Stomach (tissue), 8 donors: ENCODE measurements at regions not wholly inside any gene's neighbourhood (a gene's known extent, or its start where the extent isn't known, plus 50 kb on each side); places are given as distances from the start of the nearest gene placed in this dataset.

Experiments used
- DNase-seq, 2 donors: peaks; one replicate each; pipeline versions ENCODE4 v3.0.0 to v3.0.0-alpha.2; 2013 to 2019
- H3K27ac ChIP-seq, 5 donors: fragments of 200-600 bp in 4 of 5; sonication (generic) in 4 of 5; one replicate each; pipeline ENCODE4 v1.5.1; 2013 to 2019; ENCODE audit warnings: mild to moderate bottlenecking in 1 of 5, moderate library complexity in 1 of 5
- H3K27me3 ChIP-seq, 3 donors: fragments of 200-600 bp; sonication (generic); one replicate each; pipeline ENCODE4 v1.5.1; 2017 to 2019; ENCODE audit warnings: mixed run types in 1 of 3
- H3K36me3 ChIP-seq, 4 donors: fragments of 200-600 bp; sonication (generic); 1 replicate in 3 of 4; 2 replicates in 1 of 4; pipeline ENCODE4 v1.5.1; 2016 to 2019
- H3K4me1 ChIP-seq, 4 donors: fragments of 200-600 bp; sonication (generic); one replicate each; pipeline ENCODE4 v1.5.1; 2016 to 2019
- H3K4me3 ChIP-seq, 4 donors: fragments of 200-600 bp; sonication (generic) in 3 of 4; one replicate each; pipeline ENCODE4 v1.5.1; 2016 to 2019; ENCODE audit warnings: mild to moderate bottlenecking in 1 of 4
- H3K9me3 ChIP-seq, 4 donors: fragments of 200-600 bp; sonication (generic); one replicate each; pipeline ENCODE4 v1.5.1; 2016 to 2019
- EP300 ChIP-seq: sonication (generic); formaldehyde crosslinking; IDR thresholded peaks from one replicate; pipeline ENCODE4 v1.6.1; 2017; ENCODE audit warnings: antibody characterized with exemption
- POLR2A ChIP-seq, 4 donors: fragments of 450-650 bp; IDR thresholded peaks; one replicate each; pipeline ENCODE4 v1.6.1; 2016; ENCODE audit warnings: antibody characterized with exemption in 4 of 4, control low read depth in 2 of 4, mild to moderate bottlenecking in 1 of 4, moderate library complexity in 1 of 4
- POLR2AphosphoS5 ChIP-seq, 3 donors: sonication (generic); formaldehyde crosslinking; IDR thresholded peaks; one replicate each; pipeline ENCODE4 v1.6.1; 2016; ENCODE audit warnings: antibody characterized with exemption in 3 of 3
- WGBS, 5 donors: extraction: QIAGEN DNeasy Blood & Tissue Kit in 3 of 5; methylation state at CpG; one replicate each; pipeline versions ENCODE4 v1.1.5 to v1.1.7; 2013 to 2018; 5-methylcytosine and 5-hydroxymethylcytosine counted together
- intact Hi-C: fragments of 100-400 bp; cut with DNase I; formaldehyde crosslinking; loops from one replicate; pipeline ENCODE4 v1.15.1; 2023; ENCODE audit warnings: low total_unique reads
- TF ChIP-seq, protein P1 (sequence below), 7 experiments: fragments of 450-650 bp in 4 of 7; fragments of 200-600 bp in 3 of 7; sonication (generic) in 3 of 7; IDR thresholded peaks; one replicate each; pipeline ENCODE4 v1.5.1; 2016 to 2019; ENCODE audit warnings: antibody characterized with exemption in 7 of 7, control low read depth in 2 of 7, mild to moderate bottlenecking in 1 of 7
- donor health status: healthy with polysubstance abuse.
- donor health status: Bipolar disorder and iron deficiency.
- donor health status: healthy.

DNA sequence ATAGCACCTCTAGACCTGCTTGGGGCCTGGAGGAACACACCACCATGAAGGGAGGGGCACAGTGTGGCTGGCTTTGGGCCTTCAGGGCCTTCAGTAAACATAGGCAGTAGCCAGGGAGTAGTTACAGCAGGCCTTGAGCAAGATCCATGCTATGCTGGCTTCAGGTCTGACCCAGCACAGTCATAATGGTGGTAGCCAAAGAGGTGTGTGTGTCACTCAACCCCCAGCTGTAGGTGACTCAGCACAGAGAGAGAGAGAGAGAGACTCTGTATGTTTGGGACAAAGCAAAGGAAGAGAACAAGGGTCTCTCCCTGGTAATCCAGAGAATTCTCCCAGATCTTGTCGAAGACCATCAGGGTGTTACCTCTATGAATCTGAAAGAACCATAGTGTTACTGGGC is 250.5 kb upstream of the PKN2 start:
- DNase-seq: no peak
- H3K4me3 ChIP-seq: no peak overlapping the region
- H3K27me3 ChIP-seq: no peaks in the 10 kb centered on the region
- H3K9me3 ChIP-seq: peaks cover 0 to 54% (median 10%) of the 10 kb centered on the region in 4 donors
- no peak overlapping the region for H3K27ac ChIP-seq
- WGBS, 5 donors: 93 to 100% (median 96%) methylated on average over 1 of the region's 1 CpG
- H3K36me3 ChIP-seq: no peaks in the 10 kb centered on the region
- no peaks in the 10 kb centered on the region for H3K4me1 ChIP-seq
- intact Hi-C loops: no loop called here
- TF ChIP-seq POLR2AphosphoS5 (IDR thresholded peaks at IDR 0.05) (no peak), EP300 (no peak), POLR2A (IDR thresholded peaks at IDR 0.05) (no peak)
- TF ChIP-seq, protein P1, sequence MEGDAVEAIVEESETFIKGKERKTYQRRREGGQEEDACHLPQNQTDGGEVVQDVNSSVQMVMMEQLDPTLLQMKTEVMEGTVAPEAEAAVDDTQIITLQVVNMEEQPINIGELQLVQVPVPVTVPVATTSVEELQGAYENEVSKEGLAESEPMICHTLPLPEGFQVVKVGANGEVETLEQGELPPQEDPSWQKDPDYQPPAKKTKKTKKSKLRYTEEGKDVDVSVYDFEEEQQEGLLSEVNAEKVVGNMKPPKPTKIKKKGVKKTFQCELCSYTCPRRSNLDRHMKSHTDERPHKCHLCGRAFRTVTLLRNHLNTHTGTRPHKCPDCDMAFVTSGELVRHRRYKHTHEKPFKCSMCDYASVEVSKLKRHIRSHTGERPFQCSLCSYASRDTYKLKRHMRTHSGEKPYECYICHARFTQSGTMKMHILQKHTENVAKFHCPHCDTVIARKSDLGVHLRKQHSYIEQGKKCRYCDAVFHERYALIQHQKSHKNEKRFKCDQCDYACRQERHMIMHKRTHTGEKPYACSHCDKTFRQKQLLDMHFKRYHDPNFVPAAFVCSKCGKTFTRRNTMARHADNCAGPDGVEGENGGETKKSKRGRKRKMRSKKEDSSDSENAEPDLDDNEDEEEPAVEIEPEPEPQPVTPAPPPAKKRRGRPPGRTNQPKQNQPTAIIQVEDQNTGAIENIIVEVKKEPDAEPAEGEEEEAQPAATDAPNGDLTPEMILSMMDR (IDR thresholded peaks at IDR 0.05): no peak

DNA sequence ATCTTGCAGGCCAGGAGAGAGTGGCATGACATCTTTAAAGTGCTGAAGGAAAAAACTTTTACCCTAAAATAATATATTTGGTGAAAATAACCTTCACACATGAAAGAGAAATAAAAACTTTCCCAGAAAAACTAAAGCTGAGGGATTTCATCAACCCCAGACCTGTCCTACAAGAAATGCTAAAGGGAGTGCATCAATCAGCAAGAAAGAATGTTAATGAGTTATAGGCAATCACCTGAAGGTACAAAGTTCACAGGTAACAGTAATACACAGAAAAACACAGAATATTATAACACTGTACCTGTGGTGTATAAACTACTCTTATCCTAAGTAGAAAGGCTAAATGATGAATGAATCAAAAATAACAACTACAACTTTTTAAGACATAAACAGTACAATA is 249.2 kb upstream of the PKN2 start:
- no peak for TF ChIP-seq EP300
- TF ChIP-seq POLR2A (IDR thresholded peaks at IDR 0.05): no peak
- TF ChIP-seq POLR2AphosphoS5 (IDR thresholded peaks at IDR 0.05): no peak
- TF ChIP-seq, protein P1 (IDR thresholded peaks at IDR 0.05): no peak

DNA sequence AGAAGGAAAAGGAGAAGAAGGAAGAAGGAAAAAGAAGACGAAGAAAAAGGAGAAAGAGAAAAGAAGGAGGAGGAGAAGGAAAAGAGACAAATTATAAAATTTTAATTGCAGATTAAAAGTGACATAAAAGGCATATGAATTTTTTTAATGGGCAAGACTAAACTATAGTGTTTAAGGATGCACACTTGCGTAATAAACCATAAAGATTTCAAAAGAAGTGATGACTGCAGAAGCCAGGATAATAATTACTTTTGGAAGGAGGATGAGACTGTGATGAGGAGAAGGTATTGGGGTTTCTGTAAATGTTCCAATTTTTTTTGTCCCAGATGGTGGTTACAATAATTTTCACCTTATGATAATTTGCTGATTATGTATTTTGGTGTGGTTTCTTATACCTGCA is 243.1 kb upstream of the PKN2 start:
- no peak for DNase-seq
- Histone ChIP-seq H3K36me3 (no peaks in the 10 kb centered on the region), H3K9me3 (peaks cover 0 to 20% (median 3%) of the 10 kb centered on the region in 4 donors), H3K4me3 (no peak overlapping the region), H3K27ac (no peak overlapping the region), H3K27me3 (no peaks in the 10 kb centered on the region), H3K4me1 (no peaks in the 10 kb centered on the region)
- no peak for TF ChIP-seq POLR2A (IDR thresholded peaks at IDR 0.05)
- TF ChIP-seq EP300: no peak
- TF ChIP-seq, protein P1 (IDR thresholded peaks at IDR 0.05): no peak
- TF ChIP-seq POLR2AphosphoS5 (IDR thresholded peaks at IDR 0.05): no peak
- WGBS, 5 donors: 79 to 95% (median 94%) methylated on average over 2 of the region's 2 CpGs
- intact Hi-C loops: no loop called here

More for the DNA sequence above, 249.2 kb upstream of the PKN2 start:
- H3K4me1 ChIP-seq: no peaks in the 10 kb centered on the region
- peaks cover 0 to 55% (median 10%) of the 10 kb centered on the region in 4 donors for H3K9me3 ChIP-seq
- DNase-seq: no peak
- intact Hi-C loops: no loop called here
- no peak overlapping the region for H3K27ac ChIP-seq
- no peaks in the 10 kb centered on the region for H3K27me3 ChIP-seq
- no peak overlapping the region for H3K4me3 ChIP-seq
- no peaks in the 10 kb centered on the region for H3K36me3 ChIP-seq

DNA sequence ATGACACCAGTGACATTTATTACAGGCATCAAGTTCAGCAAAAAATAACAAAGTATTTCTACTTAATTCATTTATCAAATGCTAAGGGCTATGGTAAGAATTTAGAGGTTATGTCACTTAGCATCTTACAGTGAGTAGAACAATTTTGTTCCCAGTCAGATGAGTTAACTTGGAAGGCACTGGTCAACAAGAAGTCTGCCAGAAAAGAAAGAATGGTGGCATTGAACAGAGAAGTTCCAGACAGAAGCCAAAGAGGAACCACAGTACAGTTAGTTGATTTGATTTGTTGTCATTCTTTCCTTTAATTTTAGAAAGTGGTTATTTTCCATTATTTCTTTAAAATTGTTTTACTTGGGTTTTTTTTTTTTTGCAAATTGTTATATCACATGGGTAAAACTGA is 232.2 kb upstream of the PKN2 start:
- TF ChIP-seq POLR2AphosphoS5 (IDR thresholded peaks at IDR 0.05): no peak
- TF ChIP-seq, protein P1 (IDR thresholded peaks at IDR 0.05): no peak
- TF ChIP-seq EP300: no peak
- TF ChIP-seq POLR2A (IDR thresholded peaks at IDR 0.05): no peak
- Histone ChIP-seq H3K27me3 (no peaks in the 10 kb centered on the region), H3K9me3 (peaks cover 0 to 4% (median 0%) of the 10 kb centered on the region in 4 donors), H3K36me3 (no peaks in the 10 kb centered on the region), H3K4me3 (no peak overlapping the region), H3K27ac (no peak overlapping the region), H3K4me1 (no peaks in the 10 kb centered on the region)
- no peak for DNase-seq
- intact Hi-C loops: no loop called here
